ENCODE measurements at regions not wholly inside any gene's neighbourhood (a gene's known extent, or its start where the extent isn't known, plus 50 kb on each side); places are given as distances from the start of the nearest gene placed in this dataset.

DNA sequence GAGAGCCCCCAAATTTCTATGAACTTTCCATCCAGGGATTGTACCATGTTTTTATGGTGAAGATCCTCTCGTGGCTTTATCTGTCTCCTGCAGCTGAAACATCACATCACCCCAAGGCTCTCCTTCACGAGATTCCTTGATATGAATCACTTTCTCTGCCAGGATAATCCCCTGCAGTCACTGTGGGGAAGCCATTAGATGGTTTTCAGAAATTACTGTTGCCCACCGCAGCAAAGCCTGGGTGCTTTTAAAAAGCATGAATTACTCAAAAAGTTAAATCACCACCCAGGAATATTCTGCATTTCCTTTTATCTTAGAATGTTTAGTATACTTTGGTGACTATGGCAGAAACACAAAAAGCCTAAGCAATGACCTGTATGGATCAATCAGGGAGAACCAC is 428.4 kb upstream of the SLC14A2 start:
- Histone ChIP-seq H3K36me3 (ENCODE audit: control insufficient read depth in 2 of 2, extremely low read depth in 1 of 2, insufficient read depth in 2 of 2, low read length in 2 of 2) (no peaks in the 10 kb centered on the region), H4K20me1 (replicated peaks; ENCODE audit: control insufficient read depth, extremely low read depth, insufficient read depth, low read length) (no peaks in the 10 kb centered on the region), H2AFZ (ENCODE audit: low read depth, low read length) (no peak overlapping the region), H3K27me3 (ENCODE audit: control insufficient read depth in 2 of 2, insufficient read depth in 2 of 2, low read length in 2 of 2) (no peaks in the 10 kb centered on the region), H3K27ac (ENCODE audit: insufficient read depth, low read depth, low read length) (no peak overlapping the region), H3K4me3 (replicated peaks in 1 of 3; ENCODE audit: insufficient read depth in 1 of 3, low read depth in 1 of 3, low read length in 3 of 3) (no peak overlapping the region), H3K4me2 (ENCODE audit: insufficient read depth, low read length) (no peak overlapping the region), H3K79me2 (ENCODE audit: control insufficient read depth, insufficient read depth, low read length) (no peaks in the 10 kb centered on the region), H3K9me1 (replicated peaks; ENCODE audit: control insufficient read depth, extremely low read depth, insufficient read depth, low read length) (no peaks in the 10 kb centered on the region), H3K9me3 (replicated peaks; ENCODE audit: control insufficient read depth, insufficient read depth, low read length) (no peaks in the 10 kb centered on the region), H3K4me1 (ENCODE audit: control insufficient read depth, extremely low read depth, insufficient read depth, low read length) (no peaks in the 10 kb centered on the region), H3K9ac (replicated peaks; ENCODE audit: extremely low read depth, insufficient read depth, low read length) (no peak overlapping the region)
- DNase-seq (ENCODE audit: low read depth, low spot score), result no peak
- no peak for TF ChIP-seq MYC (IDR thresholded peaks at IDR 0.05; ENCODE audit: low read depth, low read length)
- TF ChIP-seq, protein P1, sequence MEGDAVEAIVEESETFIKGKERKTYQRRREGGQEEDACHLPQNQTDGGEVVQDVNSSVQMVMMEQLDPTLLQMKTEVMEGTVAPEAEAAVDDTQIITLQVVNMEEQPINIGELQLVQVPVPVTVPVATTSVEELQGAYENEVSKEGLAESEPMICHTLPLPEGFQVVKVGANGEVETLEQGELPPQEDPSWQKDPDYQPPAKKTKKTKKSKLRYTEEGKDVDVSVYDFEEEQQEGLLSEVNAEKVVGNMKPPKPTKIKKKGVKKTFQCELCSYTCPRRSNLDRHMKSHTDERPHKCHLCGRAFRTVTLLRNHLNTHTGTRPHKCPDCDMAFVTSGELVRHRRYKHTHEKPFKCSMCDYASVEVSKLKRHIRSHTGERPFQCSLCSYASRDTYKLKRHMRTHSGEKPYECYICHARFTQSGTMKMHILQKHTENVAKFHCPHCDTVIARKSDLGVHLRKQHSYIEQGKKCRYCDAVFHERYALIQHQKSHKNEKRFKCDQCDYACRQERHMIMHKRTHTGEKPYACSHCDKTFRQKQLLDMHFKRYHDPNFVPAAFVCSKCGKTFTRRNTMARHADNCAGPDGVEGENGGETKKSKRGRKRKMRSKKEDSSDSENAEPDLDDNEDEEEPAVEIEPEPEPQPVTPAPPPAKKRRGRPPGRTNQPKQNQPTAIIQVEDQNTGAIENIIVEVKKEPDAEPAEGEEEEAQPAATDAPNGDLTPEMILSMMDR (IDR thresholded peaks at IDR 0.05; ENCODE audit: extremely low read depth in 1 of 2, insufficient read depth in 1 of 2, low read depth in 1 of 2, low read length in 2 of 2), result no peak
- TF ChIP-seq FOS (IDR thresholded peaks at IDR 0.05; ENCODE audit: borderline replicate concordance, insufficient read depth, low read length), result no peak
- no peak for TF ChIP-seq POLR2A (IDR thresholded peaks at IDR 0.05; ENCODE audit: low read depth, low read length)
- TF ChIP-seq, protein P2, sequence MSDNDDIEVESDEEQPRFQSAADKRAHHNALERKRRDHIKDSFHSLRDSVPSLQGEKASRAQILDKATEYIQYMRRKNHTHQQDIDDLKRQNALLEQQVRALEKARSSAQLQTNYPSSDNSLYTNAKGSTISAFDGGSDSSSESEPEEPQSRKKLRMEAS (IDR thresholded peaks at IDR 0.05; ENCODE audit: insufficient read depth, insufficient read length), result no peak
- TF ChIP-seq GATA2 (IDR thresholded peaks at IDR 0.05; ENCODE audit: insufficient read depth, insufficient read length, low read depth, low read length), result no peak
- no peak for TF ChIP-seq EZH2 (IDR thresholded peaks at IDR 0.05; ENCODE audit: borderline replicate concordance, low read depth, low read length, severe bottlenecking)
- TF ChIP-seq JUN (IDR thresholded peaks at IDR 0.05; ENCODE audit: borderline replicate concordance, insufficient read depth, insufficient read length, low read depth), result no peak
- no peak for TF ChIP-seq POLR2AphosphoS5 (IDR thresholded peaks at IDR 0.05; ENCODE audit: insufficient read depth, low read depth, low read length)
- ChIA-PET POLR2A (no interaction called here), CTCF (no interaction called here)
- dilution Hi-C loops (cut with MboI; ENCODE audit: extremely low pct_ligation_motif_present, low sequenced_read_pairs) (no loop called here), intact Hi-C loops (cut with micrococcal nuclease) (no loop called here)
- no peak for FAIRE-seq
- no TSS peak for BruUV-seq (replicated peaks)

All from endothelial cell of umbilical vein (primary cell).